SIG-M5 (cell line): ENCODE measurements at regions not wholly inside any gene's neighbourhood (a gene's known extent, or its start where the extent isn't known, plus 50 kb on each side); places are given as distances from the start of the nearest gene placed in this dataset.
"Not testable (repeated sequence)": the region's sequence is repeated elsewhere in the genome, so short reads cannot be mapped to it uniquely, and the experiment has no call there.

Experiments
- DNase-seq: peaks from one replicate; lab custom pipeline; 2025; lab: John Stamatoyannopoulos, UW

GRCh38 chr4:171532968-171533367 is 280.2 kb upstream of the GALNTL6 start:
- no peak for DNase-seq

DNA sequence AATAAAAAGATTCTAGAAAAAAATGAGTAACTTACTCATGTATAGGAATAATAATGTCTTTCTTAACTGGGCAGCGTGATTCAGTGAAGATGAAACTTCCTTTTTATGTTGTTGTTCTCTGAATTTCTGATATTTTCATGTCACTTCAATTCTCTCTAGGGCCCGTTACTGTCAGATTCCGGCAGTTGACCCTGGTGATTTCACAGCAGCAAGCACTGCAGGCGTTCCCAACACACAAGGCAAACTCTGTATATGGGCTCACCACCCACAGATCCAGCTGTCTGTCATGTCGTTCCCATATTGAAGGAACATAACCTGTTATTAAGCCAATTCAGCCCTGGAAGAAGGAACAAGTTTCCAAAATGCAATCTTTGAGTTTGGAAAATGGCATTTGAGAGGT is 288.3 kb upstream of the GALNTL6 start:
- no peak for DNase-seq

DNA sequence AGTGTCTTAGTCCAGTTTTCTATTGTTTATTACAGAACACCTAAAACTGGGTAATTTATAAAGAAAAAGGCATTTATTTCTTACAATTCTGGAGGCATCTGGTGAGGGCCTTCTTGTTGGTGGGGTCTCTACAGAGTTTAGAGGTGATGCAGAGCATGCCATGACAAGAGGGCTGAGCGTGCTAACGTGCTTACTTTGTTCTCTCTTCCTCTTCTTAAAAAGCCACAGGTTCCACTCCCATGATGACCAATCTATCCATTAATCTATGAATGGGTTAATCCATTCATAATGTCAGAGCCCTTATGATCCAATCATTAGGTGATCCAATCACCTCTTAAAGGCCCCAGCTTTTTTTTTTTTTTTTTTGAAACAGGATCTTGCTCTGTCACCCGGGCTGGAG is 291.5 kb upstream of the GALNTL6 start:
- DNase-seq = no peak

GRCh38 chr4:171519457-171519856 is 293.7 kb upstream of the GALNTL6 start:
- no peak for DNase-seq

GRCh38 chr4:171517883-171518282 is 295.3 kb upstream of the GALNTL6 start:
- DNase-seq = no peak

GRCh38 chr4:171516694-171517093 is 296.5 kb upstream of the GALNTL6 start:
- DNase-seq = no peak

DNA sequence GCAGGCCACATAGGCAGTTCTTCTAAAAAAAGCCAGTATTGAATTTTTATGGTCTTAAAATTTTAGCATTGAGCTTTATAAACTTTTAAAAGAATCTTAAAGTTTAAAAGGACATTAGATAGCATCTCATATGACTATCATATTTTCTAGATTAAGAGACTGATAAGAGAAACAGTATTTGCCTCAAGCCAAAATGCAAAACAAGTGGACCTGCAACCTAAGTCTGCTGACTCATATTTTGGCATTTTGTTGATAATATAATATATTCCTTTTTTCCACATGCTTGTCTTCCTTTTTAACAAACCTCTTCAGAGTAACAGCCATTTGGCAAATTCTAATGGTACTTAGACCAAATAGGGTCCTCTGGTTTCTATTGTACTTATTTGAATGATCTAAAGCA is 328.5 kb upstream of the GALNTL6 start:
- DNase-seq = no peak

GRCh38 chr4:171478181-171478580 is 335.0 kb upstream of the GALNTL6 start:
- no peak for DNase-seq

DNA sequence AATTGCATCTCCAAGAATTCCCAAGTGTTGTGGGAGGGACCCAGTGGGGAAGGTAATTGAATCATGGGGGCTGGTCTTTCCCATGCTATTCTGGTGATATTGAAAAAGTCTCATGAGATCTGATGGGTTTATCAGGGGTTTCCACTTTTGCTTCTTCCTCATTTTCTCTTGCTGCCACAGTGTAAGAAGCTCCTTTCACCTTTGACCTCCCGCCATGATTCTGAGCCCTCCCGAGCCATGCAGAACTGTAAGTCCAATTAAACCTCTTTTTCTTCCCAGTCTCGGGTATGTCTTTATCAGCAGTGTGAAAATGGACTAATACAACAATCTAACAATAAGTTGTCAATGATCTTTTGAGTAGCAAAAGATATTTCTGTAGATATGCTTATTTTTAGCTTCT is 338.1 kb upstream of the GALNTL6 start:
- not testable (repeated sequence) for DNase-seq

- no peak for DNase-seq
Measured at GRCh38 chr4:171473155-171473554, 340.0 kb upstream of the GALNTL6 start.

DNA sequence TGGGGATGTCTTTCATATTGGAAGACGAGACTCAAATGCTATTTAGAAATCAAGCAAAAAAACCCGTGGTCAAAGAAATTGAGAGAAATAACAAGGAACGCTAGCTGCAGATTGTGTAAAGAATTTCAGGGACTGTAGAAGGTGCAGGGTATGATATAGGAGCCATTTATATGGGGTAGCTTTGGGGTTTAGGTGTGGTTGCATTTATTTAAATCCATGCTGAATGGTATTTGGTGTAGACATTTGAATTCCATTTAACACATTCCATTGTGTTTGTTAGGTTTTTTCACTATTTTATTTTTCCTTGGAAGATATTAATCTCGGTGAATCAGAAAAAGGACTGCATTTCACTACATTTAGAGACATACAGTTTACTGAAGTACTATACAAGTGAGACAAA is 341.0 kb upstream of the GALNTL6 start:
- no peak for DNase-seq

GRCh38 chr4:171464499-171464898 is 348.7 kb upstream of the GALNTL6 start:
- DNase-seq = no peak

DNA sequence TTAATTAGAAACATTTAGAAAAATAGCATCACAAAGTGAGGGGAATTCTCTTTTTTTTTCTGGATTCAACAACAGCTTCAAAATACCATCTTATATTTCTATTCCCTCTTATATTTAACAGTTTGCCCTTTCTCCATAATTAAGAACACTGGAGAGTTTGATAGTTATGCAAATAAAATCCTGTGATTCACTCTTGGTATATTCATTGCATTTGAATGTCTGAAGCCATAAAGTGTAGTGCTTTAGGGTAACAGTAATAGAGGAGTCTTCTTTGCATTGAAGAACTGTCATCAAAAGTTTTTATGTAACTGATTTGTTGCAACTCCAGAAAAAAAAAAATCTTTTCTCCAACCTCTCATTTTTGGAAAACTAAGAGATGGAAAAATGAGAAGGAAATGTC is 352.0 kb upstream of the GALNTL6 start:
- no peak for DNase-seq

- DNase-seq = no peak
Measured at GRCh38 chr4:171448919-171449481, 364.2 kb upstream of the GALNTL6 start.

DNA sequence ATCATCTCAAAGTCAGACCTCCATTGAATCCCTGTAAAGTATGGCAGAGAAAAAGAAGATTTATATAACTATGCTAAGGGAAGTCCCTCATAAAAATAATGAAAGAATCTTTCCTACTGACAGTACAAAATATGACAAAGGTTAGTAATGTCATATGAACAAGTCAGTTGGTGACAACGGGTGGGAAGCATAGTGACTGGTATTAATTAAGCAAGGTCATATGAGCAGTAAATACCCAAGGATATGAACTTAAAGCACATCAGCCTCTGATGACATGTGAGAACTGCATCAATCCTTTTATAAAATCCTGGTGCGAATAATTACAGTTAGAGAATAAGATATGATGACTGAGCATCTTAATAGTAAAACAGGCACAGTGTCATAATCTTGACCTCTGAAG is 364.8 kb upstream of the GALNTL6 start:
- DNase-seq = no peak

- no peak for DNase-seq
Measured at GRCh38 chr4:171441300-171441941, 371.8 kb upstream of the GALNTL6 start.

- no peak for DNase-seq
Measured at GRCh38 chr4:171433674-171434073, 379.5 kb upstream of the GALNTL6 start.

- DNase-seq = no peak
Measured at GRCh38 chr4:171432536-171432935, 380.7 kb upstream of the GALNTL6 start.

GRCh38 chr4:171430495-171430894 is 382.7 kb upstream of the GALNTL6 start:
- DNase-seq = no peak

DNA sequence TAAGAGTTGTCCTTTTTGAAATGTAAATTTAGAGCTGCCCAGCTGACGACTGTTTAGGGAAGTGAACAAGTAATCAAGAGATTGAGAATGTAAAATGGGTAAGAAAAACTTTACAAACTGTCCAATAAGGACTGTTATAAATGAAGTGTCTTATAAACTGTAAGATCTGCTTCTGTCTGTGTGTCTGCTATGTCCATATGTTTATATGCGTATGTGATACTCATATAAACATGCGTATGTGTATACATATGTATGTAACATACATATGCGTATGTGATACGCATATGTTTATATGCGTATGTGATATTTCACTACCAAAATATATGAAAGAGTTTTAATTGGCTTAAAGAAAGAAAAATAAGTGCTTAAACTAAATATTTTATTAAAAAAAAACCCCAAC is 416.0 kb upstream of the GALNTL6 start:
- no peak for DNase-seq

GRCh38 chr4:171390626-171391025 is 422.6 kb upstream of the GALNTL6 start:
- DNase-seq = no peak

- DNase-seq = no peak
Measured at GRCh38 chr4:171378323-171378722, 434.9 kb upstream of the GALNTL6 start.

DNA sequence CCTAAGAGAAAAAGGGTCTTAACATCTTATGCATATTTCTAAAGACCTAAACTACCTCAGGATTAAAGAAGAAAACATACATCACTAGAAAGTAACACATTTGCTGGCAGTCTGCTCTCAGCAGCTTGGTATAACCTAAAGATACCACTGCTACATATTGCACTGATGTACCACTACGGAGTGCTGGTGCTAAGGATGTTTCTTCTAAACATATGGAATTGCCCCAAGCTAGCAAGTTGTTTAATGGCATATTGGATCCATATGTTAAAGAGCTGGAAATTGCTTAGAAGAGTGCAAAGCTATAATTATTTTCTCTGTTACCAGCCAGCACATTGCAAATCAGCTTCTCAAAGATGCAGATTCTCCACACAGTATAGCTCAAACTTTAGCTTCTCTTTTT is 436.5 kb upstream of the GALNTL6 start:
- DNase-seq = no peak

DNA sequence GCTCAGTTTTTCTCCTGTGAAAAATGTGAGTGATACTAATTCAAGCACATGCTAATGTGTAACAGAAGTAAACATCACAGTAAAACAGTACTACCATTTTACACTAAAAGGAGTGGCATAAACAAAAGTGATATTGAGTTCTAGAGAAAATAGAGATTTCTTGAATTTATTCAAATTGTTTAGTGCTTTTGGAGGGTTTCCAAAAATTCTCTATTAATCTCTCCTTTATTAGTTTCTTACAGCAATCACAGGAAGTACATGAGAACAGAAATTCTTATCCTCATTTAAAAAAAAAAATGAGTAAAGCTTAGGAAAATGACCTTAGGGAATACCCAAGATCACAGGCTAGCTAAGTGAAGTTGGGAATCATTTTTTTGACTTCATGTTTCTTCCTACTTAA is 459.7 kb upstream of the GALNTL6 start:
- DNase-seq = no peak
